SK-N-SH (cell line): ENCODE measurements at regions not wholly inside any gene's neighbourhood (a gene's known extent, or its start where the extent isn't known, plus 50 kb on each side); places are given as distances from the start of the nearest gene placed in this dataset.

Source experiments
- CTCF ChIA-PET: fragments of 300-600, 350-600 bp; formaldehyde crosslinking; extraction: SDS; loops from one replicate; lab custom pipeline; 2021; lab: Yijun Ruan, JAX
- POLR2A ChIA-PET: fragments of 350-600 bp; sonication (Branson Sonifier 250); formaldehyde crosslinking; extraction: SDS; loops from one replicate; lab custom pipeline; 2020; ENCODE audit warnings: antibody characterized with exemption, inconsistent platforms; lab: Yijun Ruan, JAX
- DNase-seq: peaks from one replicate; pipeline ENCODE4 v3.0.0; 2012
- H2AFZ ChIP-seq: fragments of 200-600 bp; sonication (generic); 2 replicates; pipeline ENCODE4 v1.8.1; 2016; ENCODE audit warnings: antibody characterized with exemption, mild to moderate bottlenecking, low read depth
- H3F3A ChIP-seq: fragments of 200-600 bp; sonication (generic); replicated peaks from 2 replicates; pipeline ENCODE3; 2016; ENCODE audit warnings: antibody characterized with exemption, mild to moderate bottlenecking; ENCODE audit not compliant: insufficient read depth
- H3K27ac ChIP-seq, 2 experiments: fragments of 200-500 bp in 1 of 2; fragments of 200-600 bp in 1 of 2; sonication (Bioruptor generic) in 1 of 2; sonication (generic), shearing (Covaris generic) in 1 of 2; 2 replicates each; pipeline versions ENCODE4 v1.5.1 to v1.6.1; 2014 to 2016; ENCODE audit warnings: low read depth in 2 of 2, inconsistent platforms in 1 of 2, low read length in 1 of 2, mild to moderate bottlenecking in 1 of 2, mixed read lengths in 1 of 2
- H3K27me3 ChIP-seq: fragments of 200-600 bp; sonication (generic), shearing (Covaris generic); 2 replicates; pipeline ENCODE4 v1.6.1; 2016; ENCODE audit warnings: mixed run types; ENCODE audit not compliant: insufficient read depth
- H3K36me3 ChIP-seq, 2 experiments: fragments of 200-500 bp in 1 of 2; fragments of 200-600 bp in 1 of 2; sonication (Bioruptor generic) in 1 of 2; sonication (generic) in 1 of 2; replicated peaks in 1 of 2; 2 replicates each; pipeline versions ENCODE3 to v1.5.1; 2014 to 2016; ENCODE audit warnings: low read length in 1 of 2, mild to moderate bottlenecking in 1 of 2; ENCODE audit not compliant: insufficient read depth in 2 of 2, control insufficient read depth in 1 of 2
- H3K4me1 ChIP-seq, 2 experiments: fragments of 200-500 bp in 1 of 2; fragments of 200-600 bp in 1 of 2; sonication (Bioruptor generic) in 1 of 2; sonication (generic), shearing (Covaris generic) in 1 of 2; 2 replicates each; pipeline versions ENCODE4 v1.5.1 to v1.6.1; 2014 to 2016; ENCODE audit warnings: low read depth in 1 of 2, low read length in 1 of 2, mixed run types in 1 of 2; ENCODE audit not compliant: insufficient read depth in 2 of 2, control insufficient read depth in 1 of 2
- H3K4me2 ChIP-seq: fragments of 200-600 bp; sonication (generic), shearing (Covaris generic); 2 replicates; pipeline ENCODE4 v1.6.1; 2017; ENCODE audit warnings: mixed run types
- H3K4me3 ChIP-seq, 2 experiments: fragments of 200-500 bp in 1 of 2; fragments of 200-600 bp in 1 of 2; sonication (Bioruptor generic) in 1 of 2; sonication (generic), shearing (Covaris generic) in 1 of 2; 2 replicates each; pipeline versions ENCODE4 v1.5.1 to v1.8.1; 2014 to 2016; ENCODE audit warnings: low read depth in 2 of 2, inconsistent platforms in 1 of 2, low read length in 1 of 2, mild to moderate bottlenecking in 1 of 2, mixed read lengths in 1 of 2, moderate library complexity in 1 of 2
- H3K79me2 ChIP-seq: fragments of 200-600 bp; sonication (generic); 2 replicates; pipeline ENCODE4 v1.8.1; 2017; ENCODE audit warnings: mild to moderate bottlenecking; ENCODE audit not compliant: insufficient read depth
- H3K9ac ChIP-seq: fragments of 200-600 bp; sonication (generic); 2 replicates; pipeline ENCODE4 v1.6.1; 2017; ENCODE audit warnings: mixed run types
- H3K9me2 ChIP-seq: fragments of 200-600 bp; sonication (generic); 2 replicates; pipeline ENCODE4 v1.6.1; 2017; ENCODE audit warnings: mixed run types
- H3K9me3 ChIP-seq: fragments of 200-600 bp; sonication (generic); 2 replicates; pipeline ENCODE4 v1.6.1; 2017; ENCODE audit warnings: mixed run types, mild to moderate bottlenecking, moderate library complexity
- H4K20me1 ChIP-seq: fragments of 200-600 bp; sonication (generic); 2 replicates; pipeline ENCODE4 v1.6.1; 2017; ENCODE audit warnings: mild to moderate bottlenecking, mixed run types; ENCODE audit not compliant: insufficient read depth
- CTCF ChIP-seq: fragments of 200-600 bp; sonication (generic); IDR thresholded peaks from 2 replicates; pipeline ENCODE4 v1.6.1; 2017; ENCODE audit warnings: antibody characterized with exemption, mild to moderate bottlenecking, moderate library complexity
- FOXJ3 ChIP-seq: sonication (generic); formaldehyde crosslinking; IDR thresholded peaks from 2 replicates; pipeline ENCODE4 v1.5.1; 2020; ENCODE audit warnings: mild to moderate bottlenecking, missing genetic modification reagents
- GABPA ChIP-seq: IDR thresholded peaks from 2 replicates; pipeline ENCODE4 v1.4.0; 2012; ENCODE audit warnings: low read depth, mild to moderate bottlenecking
- IRF3 ChIP-seq: fragments of 150-350 bp; IDR thresholded peaks from 2 replicates; pipeline ENCODE4 v1.6.1; 2016; ENCODE audit warnings: mild to moderate bottlenecking, low read depth, low read length
- PBX3 ChIP-seq: IDR thresholded peaks from 2 replicates; pipeline ENCODE4; 2012
- RFX5 ChIP-seq: IDR thresholded peaks from 2 replicates; pipeline ENCODE4 v1.6.1; 2012; ENCODE audit warnings: mild to moderate bottlenecking, improper control_type of control experiment, low read length
- TAF1 ChIP-seq: IDR thresholded peaks from 2 replicates; pipeline ENCODE4 v1.6.1; 2012; ENCODE audit warnings: low read depth, mild to moderate bottlenecking, low read length, moderate library complexity, borderline replicate concordance
- TEAD4 ChIP-seq: IDR thresholded peaks from 2 replicates; pipeline ENCODE4 v1.4.0; 2012; ENCODE audit warnings: mild to moderate bottlenecking, borderline replicate concordance; ENCODE audit not compliant: insufficient read depth
- USF2 ChIP-seq: fragments of 150-350 bp; IDR thresholded peaks from 2 replicates; pipeline ENCODE4 v1.6.1; 2017; ENCODE audit warnings: antibody characterized with exemption, low read length, low read depth, borderline replicate concordance
- WGBS: methylation state at CpG from one replicate; pipeline ENCODE4 v1.1.6; 2017; ENCODE audit warnings: low lambda C conversion rate; 5-methylcytosine and 5-hydroxymethylcytosine counted together

- TF ChIP-seq PBX3 = no peak
- no peak for TF ChIP-seq TAF1
- no peak for TF ChIP-seq RFX5
- no peak for TF ChIP-seq TEAD4
- TF ChIP-seq CTCF = no peak
- no peak for TF ChIP-seq GABPA
- TF ChIP-seq, all 33 proteins: peak for 0
- POLR2A ChIA-PET = no interaction called here
Measured at GRCh38 chr12:127271776-127272175, 995.2 kb upstream of the TMEM132C start.

GRCh38 chr12:127272864-127273263 lies 994.1 kb upstream of the TMEM132C start:
- H3K79me2 ChIP-seq = no peaks in the 10 kb centered on the region
- no peak overlapping the region for H3K9ac ChIP-seq
- CTCF ChIA-PET = no interaction called here
- H3K36me3 ChIP-seq = no peaks in the 10 kb centered on the region
- no peak for TF ChIP-seq RFX5
- no peak for TF ChIP-seq FOXJ3 (CRISPR knock-in tag)
- TF ChIP-seq IRF3 = no peak
- no peak for TF ChIP-seq CTCF
- no peak for TF ChIP-seq TEAD4
- TF ChIP-seq USF2 = no peak
- H3K4me1 ChIP-seq = no peaks in the 10 kb centered on the region
- H3K9me2 ChIP-seq = no peaks in the 10 kb centered on the region
- H3K27ac ChIP-seq = no peak overlapping the region; a peak in 1 of 4 replicates
- no peaks in the 10 kb centered on the region for H3F3A ChIP-seq
- no peaks in the 10 kb centered on the region for H4K20me1 ChIP-seq
- H3K4me2 ChIP-seq = no peak overlapping the region
- no peak for DNase-seq
- WGBS = 17% methylated on average over 2 of the region's 2 CpGs
- no peak overlapping the region for H3K4me3 ChIP-seq
- H2AFZ ChIP-seq = no peak overlapping the region
- H3K9me3 ChIP-seq = no peaks in the 10 kb centered on the region
- no peaks in the 10 kb centered on the region for H3K27me3 ChIP-seq
- POLR2A ChIA-PET = no interaction called here

More at GRCh38 chr12:127271776-127272175, 995.2 kb upstream of the TMEM132C start:
- H3K4me3 ChIP-seq = no peak overlapping the region
- H3K9me3 ChIP-seq = no peaks in the 10 kb centered on the region
- H3F3A ChIP-seq = no peaks in the 10 kb centered on the region
- no peaks in the 10 kb centered on the region for H3K27me3 ChIP-seq
- no peaks in the 10 kb centered on the region for H3K36me3 ChIP-seq
- DNase-seq = no peak
- H3K79me2 ChIP-seq = no peaks in the 10 kb centered on the region
- no peaks in the 10 kb centered on the region for H3K4me1 ChIP-seq
- CTCF ChIA-PET = no interaction called here
- H2AFZ ChIP-seq = no peak overlapping the region
- H3K27ac ChIP-seq = no peak overlapping the region
- H3K9me2 ChIP-seq = no peaks in the 10 kb centered on the region
- H4K20me1 ChIP-seq = no peaks in the 10 kb centered on the region
- WGBS = 62% methylated on average over 10 of the region's 10 CpGs
- no peak overlapping the region for H3K9ac ChIP-seq
- no peak overlapping the region for H3K4me2 ChIP-seq
